Activated naive CD8-positive, alpha-beta T cell (primary cell): ENCODE measurements at regions not wholly inside any gene's neighbourhood (a gene's known extent, or its start where the extent isn't known, plus 50 kb on each side); places are given as distances from the start of the nearest gene placed in this dataset.

ENCODE experiments used
- H3K27ac Mint-ChIP-seq: one replicate; pipeline ENCODE4 v1.8.0; 2021; ENCODE audit warnings: mixed read lengths
- H3K27me3 Mint-ChIP-seq: one replicate; pipeline ENCODE4 v1.8.0; 2021; ENCODE audit warnings: mixed read lengths
- H3K36me3 Mint-ChIP-seq: one replicate; pipeline ENCODE4 v1.8.0; 2021; ENCODE audit warnings: mixed read lengths
- H3K4me1 Mint-ChIP-seq: one replicate; pipeline ENCODE4 v1.8.0; 2021; ENCODE audit warnings: low read depth, mixed read lengths
- H3K4me3 Mint-ChIP-seq: one replicate; pipeline ENCODE4 v1.8.0; 2021; ENCODE audit warnings: mild to moderate bottlenecking, mixed read lengths
- H3K9me3 Mint-ChIP-seq: one replicate; pipeline ENCODE4 v1.8.0; 2021; ENCODE audit warnings: low read depth, mixed read lengths

DNA sequence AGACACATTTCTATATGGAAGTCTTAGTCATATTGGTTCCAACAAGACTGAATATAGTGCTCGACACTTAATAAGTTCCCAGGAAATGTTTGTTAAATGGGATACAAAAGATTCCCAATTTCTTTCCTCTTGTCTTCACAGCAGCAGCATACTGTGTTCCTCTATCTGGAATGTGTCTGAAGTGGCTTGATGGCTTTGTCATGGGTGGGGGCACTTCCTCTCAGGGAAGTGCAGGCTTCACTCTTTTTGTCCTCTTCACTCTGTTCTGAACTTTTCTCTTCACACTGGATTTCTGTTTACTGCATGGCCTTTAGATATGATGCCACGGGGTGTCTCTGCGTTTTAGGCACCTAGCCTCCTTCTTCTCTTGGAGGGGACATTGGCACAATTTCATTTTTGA is 127.7 kb upstream of the C9orf72 start:
- no peak overlapping the region for H3K4me3 Mint-ChIP-seq
- no peaks in the 10 kb centered on the region for H3K4me1 Mint-ChIP-seq
- no peaks in the 10 kb centered on the region for H3K9me3 Mint-ChIP-seq

DNA sequence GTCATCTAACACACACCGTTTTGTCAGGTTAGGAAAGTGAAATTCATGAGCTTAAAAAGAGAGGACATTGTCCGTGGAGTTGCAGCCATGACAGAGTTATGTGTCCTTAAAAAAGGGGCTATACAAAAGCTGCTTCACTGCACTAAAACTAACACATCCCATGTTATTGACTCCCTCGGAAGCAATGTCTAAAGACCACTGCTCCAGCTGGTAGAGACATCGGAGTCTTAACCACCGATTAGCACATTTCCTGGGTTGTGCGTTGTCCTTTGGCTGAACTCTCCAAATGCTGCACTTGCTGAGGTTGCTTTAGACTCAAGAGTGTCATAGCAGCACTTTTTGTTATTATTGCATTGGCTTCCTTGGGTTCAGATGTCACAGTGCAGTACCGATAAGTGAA is 128.3 kb upstream of the C9orf72 start:
- Mint-ChIP-seq H3K4me3 (no peak overlapping the region), H3K36me3 (no peaks in the 10 kb centered on the region), H3K27ac (no peak overlapping the region), H3K27me3 (no peaks in the 10 kb centered on the region), H3K4me1 (no peaks in the 10 kb centered on the region), H3K9me3 (no peaks in the 10 kb centered on the region)

More for the DNA sequence above, 127.7 kb upstream of the C9orf72 start:
- no peaks in the 10 kb centered on the region for H3K36me3 Mint-ChIP-seq
- H3K27ac Mint-ChIP-seq: no peak overlapping the region
- H3K27me3 Mint-ChIP-seq: no peaks in the 10 kb centered on the region

DNA sequence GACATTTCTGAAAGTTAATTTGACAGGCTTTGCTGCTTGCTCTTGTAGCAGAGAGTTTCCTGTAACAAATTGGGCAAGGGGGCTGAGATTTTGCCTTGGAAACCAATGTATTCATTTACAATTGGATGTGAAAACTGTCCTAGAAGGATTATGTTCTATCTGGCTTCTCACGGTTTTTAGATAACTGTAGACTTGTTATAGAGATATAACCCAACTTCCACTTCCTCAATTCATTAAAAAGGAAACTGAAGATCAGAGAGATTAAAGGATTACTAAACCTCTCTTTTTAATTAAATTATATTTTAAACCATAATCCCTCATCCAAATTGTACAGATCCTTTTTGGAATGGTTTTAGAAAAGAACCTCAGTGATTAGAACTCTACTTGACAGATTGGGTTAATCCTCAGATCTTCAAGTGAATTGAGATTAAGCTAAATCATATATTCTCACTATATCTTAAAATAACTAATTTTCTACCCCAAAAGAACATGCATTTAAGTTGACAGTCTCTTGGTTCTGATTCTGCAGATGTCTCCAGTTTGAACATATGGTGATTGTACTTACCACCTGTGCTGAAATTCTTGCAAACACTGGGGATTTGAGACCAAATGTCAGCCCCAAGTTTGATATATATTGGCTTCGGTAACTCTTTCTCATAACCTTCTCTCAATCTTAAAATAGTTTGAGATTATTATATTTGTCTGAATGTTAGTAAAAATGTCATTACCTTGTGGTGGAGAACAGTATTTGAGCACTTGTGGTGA is 130.1 kb upstream of the C9orf72 start:
- Mint-ChIP-seq H3K9me3 (no peaks in the 10 kb centered on the region), H3K4me1 (no peaks in the 10 kb centered on the region), H3K27ac (no peak overlapping the region), H3K4me3 (no peak overlapping the region), H3K36me3 (no peaks in the 10 kb centered on the region), H3K27me3 (no peaks in the 10 kb centered on the region)

DNA sequence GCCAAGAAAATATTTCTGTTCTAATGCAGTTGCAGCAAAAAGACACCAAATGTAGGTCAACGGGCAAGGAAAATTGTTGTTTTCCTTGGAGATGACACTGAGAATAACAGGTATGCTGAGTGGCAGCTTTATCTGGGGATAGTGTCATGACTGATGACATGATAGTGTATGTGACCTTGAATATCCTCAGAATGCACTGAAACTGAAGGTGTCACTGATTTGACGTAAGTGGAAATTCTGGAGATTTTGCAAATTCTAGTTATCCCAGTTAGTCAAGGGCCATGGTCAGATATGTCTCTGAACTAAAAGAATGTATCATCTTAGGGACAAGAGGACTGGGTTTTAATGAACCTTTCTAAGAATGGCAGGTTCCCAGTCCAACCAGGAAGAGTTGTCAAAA is 138.0 kb upstream of the C9orf72 start:
- peaks cover 5% of the 10 kb centered on the region for H3K27me3 Mint-ChIP-seq
- H3K27ac Mint-ChIP-seq: no peak overlapping the region
- no peaks in the 10 kb centered on the region for H3K36me3 Mint-ChIP-seq
- H3K4me1 Mint-ChIP-seq: no peaks in the 10 kb centered on the region
- no peaks in the 10 kb centered on the region for H3K9me3 Mint-ChIP-seq
- H3K4me3 Mint-ChIP-seq: no peak overlapping the region

DNA sequence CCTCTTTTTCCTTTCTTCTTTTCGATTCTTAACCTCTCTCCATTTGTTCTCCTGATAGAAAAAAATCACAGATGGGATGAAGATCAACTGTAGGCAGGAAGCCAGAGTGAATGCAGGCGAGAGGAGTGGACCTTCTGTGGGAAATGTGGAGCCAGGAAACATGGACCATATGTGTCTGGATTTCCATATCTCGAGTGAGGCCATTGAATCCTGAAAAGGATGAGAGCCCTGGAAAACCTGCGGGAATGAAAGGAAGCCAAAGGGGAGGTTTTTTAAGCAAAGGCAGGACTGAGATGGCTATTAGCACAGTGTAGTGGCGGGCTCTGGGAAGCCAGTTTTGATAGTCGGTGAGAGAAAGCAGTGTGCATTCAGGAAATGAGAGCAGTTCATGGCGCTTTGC is 139.5 kb upstream of the C9orf72 start:
- peaks cover 5% of the 10 kb centered on the region for H3K27me3 Mint-ChIP-seq
- H3K4me3 Mint-ChIP-seq: no peak overlapping the region
- no peaks in the 10 kb centered on the region for H3K4me1 Mint-ChIP-seq
- no peak overlapping the region for H3K27ac Mint-ChIP-seq
- no peaks in the 10 kb centered on the region for H3K9me3 Mint-ChIP-seq
- H3K36me3 Mint-ChIP-seq: no peaks in the 10 kb centered on the region

DNA sequence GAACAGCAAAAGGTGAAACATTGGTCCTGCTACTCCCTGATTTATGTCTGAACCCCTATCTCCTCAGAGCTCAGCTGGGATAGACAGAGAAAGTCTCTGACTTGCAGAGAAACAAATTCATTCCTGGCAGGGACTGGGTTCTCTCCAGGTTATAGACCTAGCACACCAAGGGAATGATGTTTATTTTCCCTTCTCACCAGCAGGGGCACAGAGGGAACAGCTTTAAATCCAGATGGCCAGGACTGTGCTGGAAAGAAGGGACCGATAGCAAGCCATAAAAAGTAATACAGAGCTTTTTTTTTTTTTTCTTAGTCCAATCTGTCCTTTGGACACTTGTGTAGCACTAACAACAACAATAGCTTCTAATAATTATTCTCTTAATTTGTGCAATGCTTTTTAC is 141.1 kb upstream of the C9orf72 start:
- no peaks in the 10 kb centered on the region for H3K9me3 Mint-ChIP-seq
- no peaks in the 10 kb centered on the region for H3K36me3 Mint-ChIP-seq
- H3K27me3 Mint-ChIP-seq: peaks cover 5% of the 10 kb centered on the region
- H3K4me3 Mint-ChIP-seq: no peak overlapping the region
- H3K4me1 Mint-ChIP-seq: no peaks in the 10 kb centered on the region
- no peak overlapping the region for H3K27ac Mint-ChIP-seq

DNA sequence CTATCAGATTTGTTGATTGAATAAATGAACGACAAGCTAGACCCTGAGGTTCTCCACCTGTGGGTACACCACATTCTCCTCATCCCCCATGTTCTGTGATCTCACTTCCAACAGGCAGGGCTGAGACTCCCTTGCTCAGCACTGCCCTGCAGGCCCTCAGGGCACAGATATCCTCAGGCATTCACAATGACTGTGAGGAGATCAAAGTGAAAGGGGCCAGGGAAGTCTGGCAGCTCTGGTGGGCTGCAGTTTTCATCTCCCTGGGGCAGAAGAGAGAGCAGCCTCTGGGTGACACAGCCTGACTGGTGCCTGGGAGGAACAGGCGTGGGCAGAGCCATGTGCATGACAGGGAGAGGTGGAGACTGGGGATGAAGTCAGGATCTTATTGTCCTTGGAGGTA is 142.4 kb upstream of the C9orf72 start:
- Mint-ChIP-seq H3K27ac (no peak overlapping the region), H3K4me3 (no peak overlapping the region), H3K9me3 (no peaks in the 10 kb centered on the region), H3K36me3 (no peaks in the 10 kb centered on the region), H3K27me3 (peaks cover 2% of the 10 kb centered on the region), H3K4me1 (no peaks in the 10 kb centered on the region)

DNA sequence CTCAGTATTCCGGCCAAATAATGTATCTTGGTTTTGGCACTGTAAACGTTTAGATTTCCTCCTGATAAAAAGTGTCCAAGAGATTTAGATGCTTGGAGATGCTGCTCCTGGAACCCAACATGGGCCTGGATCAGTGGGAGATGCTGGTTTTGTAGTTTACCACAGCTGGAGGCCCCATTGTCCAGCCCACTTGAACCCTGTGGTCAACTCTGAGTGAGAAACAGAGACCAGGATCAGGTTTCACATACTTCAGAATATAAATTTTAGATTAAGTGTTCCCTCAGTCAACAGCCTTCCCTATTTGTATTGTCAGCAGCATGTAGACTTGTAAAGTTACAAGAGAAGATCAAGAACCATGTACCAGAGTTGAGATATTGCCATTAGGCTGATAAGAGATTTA is 144.7 kb upstream of the C9orf72 start:
- H3K4me1 Mint-ChIP-seq: no peaks in the 10 kb centered on the region
- H3K4me3 Mint-ChIP-seq: no peak overlapping the region

DNA sequence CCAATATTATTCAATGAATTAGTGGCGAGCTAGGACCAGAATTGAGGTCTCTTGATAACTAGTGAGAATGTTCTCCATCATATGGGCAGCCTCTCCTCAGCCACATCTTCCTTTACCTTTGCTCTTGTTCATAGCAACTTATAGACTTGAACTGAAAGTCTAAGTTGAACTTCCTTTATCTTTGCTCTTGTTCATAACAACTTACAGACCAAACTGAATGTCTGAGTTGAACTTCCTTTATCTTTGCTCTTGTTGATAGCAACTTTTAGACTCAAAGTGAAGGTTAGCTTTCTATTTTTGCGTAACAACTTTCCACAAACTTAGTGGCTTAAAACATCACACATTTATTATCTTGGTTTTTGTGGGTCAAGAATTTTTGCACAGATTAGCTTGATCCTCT is 146.4 kb upstream of the C9orf72 start:
- Mint-ChIP-seq H3K4me3 (no peak overlapping the region), H3K4me1 (no peaks in the 10 kb centered on the region), H3K27ac (no peak overlapping the region), H3K27me3 (peaks cover 9% of the 10 kb centered on the region), H3K36me3 (no peaks in the 10 kb centered on the region), H3K9me3 (no peaks in the 10 kb centered on the region)

More for the DNA sequence above, 144.7 kb upstream of the C9orf72 start:
- peaks cover 6% of the 10 kb centered on the region for H3K27me3 Mint-ChIP-seq
- no peak overlapping the region for H3K27ac Mint-ChIP-seq
- H3K9me3 Mint-ChIP-seq: no peaks in the 10 kb centered on the region
- H3K36me3 Mint-ChIP-seq: no peaks in the 10 kb centered on the region

DNA sequence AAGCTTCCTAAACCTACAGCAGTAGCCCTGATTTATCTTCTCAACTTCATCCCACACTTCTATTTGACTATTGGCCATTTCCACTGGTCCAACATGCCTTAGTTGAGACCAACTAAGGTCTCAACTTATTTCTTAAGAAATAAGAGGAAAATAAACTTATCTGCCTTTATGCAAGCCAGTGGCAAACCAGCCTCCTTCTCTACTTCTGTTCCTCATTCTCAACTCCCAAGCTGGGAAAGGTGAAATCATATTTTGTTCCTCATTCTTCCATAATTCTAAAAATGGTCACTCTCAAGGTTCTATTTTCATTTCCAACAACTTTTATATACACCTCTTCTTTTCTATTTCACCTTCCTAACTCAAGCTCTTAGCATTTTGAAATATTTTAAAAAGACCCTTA is 149.6 kb upstream of the C9orf72 start:
- Mint-ChIP-seq H3K27me3 (peaks cover 9% of the 10 kb centered on the region), H3K4me1 (no peaks in the 10 kb centered on the region), H3K36me3 (no peaks in the 10 kb centered on the region), H3K9me3 (no peaks in the 10 kb centered on the region), H3K4me3 (no peak overlapping the region), H3K27ac (no peak overlapping the region)

DNA sequence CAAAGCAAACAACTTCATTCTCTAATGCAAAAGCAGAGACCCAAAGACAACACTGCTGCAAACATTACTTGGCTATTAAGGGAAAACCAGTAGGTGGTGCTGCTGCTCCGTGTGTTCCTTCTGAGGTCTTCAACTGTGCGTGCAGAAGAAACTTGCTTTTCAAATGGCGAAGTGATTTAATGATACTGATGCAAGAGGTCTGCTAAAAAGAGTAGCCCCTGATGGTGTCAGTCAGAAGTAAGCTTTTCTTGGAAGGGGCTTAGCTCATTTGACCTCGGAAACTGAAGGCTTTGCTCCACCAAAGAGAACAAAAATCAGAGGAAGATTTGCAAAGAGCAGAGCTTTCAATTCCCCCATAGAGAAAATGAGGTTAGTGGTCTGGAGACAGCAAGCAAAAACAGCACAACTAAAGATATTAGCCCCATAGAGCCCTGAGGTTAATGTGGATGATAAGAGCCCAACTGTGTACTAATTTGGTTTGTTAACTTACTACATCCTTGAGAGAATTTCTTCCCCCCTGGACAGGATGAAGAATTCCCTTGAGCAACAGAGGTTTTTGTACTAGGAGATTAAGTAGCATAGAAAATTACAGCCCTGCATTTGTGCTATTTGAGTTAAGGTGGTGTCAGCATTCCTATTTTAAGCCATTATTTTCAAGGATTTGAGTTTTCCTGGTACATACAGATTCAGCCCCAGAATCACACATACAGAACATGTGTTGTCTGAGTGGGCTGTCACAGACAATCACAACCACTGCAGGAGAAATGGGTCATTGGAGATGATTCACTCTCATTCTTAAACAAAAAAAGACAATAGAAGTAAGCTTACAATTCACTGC is 153.2 kb upstream of the C9orf72 start:
- no peaks in the 10 kb centered on the region for H3K9me3 Mint-ChIP-seq
- peaks cover 7% of the 10 kb centered on the region for H3K27me3 Mint-ChIP-seq
- no peak overlapping the region for H3K4me3 Mint-ChIP-seq
- no peaks in the 10 kb centered on the region for H3K4me1 Mint-ChIP-seq
- no peak overlapping the region for H3K27ac Mint-ChIP-seq
- no peaks in the 10 kb centered on the region for H3K36me3 Mint-ChIP-seq

DNA sequence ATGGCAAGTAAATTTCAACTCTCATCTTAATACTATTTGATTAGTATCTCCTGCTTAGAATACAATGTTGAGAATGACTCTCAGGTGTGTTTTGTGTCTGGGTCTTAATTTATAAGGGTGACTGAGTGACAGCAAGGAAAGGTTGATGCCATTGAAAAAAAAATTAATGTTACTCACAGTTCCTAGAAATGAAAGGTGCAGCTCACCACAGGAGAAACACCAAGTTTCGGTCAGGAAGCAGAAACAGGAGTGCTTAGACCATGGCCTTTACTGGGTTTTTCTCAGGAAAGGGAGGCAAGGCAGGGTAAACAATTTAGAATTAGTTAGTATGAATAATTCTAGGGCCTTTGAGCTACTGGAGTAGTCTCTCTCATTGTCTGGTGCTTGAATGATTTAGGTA is 159.2 kb upstream of the C9orf72 start:
- H3K4me1 Mint-ChIP-seq: no peaks in the 10 kb centered on the region
- H3K36me3 Mint-ChIP-seq: no peaks in the 10 kb centered on the region
- peaks cover 2% of the 10 kb centered on the region for H3K27me3 Mint-ChIP-seq
- no peaks in the 10 kb centered on the region for H3K9me3 Mint-ChIP-seq
- H3K4me3 Mint-ChIP-seq: no peak overlapping the region
- no peak overlapping the region for H3K27ac Mint-ChIP-seq

DNA sequence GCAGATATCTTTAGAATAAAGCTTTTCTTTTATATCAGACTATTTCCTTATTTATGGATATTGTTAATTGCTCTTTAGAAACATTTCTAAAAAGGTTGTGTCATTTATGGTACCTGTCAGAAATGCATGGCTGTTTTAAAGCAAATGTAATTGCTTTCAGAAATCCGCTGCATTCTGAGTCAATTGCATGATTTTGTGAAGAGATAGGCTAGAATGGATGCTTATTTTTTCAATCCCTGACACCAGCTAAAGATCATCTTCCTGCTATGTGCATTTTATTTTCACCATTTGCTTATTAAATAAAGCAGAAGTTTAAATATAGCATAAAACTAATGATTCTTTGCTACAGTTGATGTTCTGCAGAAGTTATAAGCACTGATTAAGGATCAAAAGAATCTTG is 170.2 kb upstream of the C9orf72 start:
- no peak overlapping the region for H3K4me3 Mint-ChIP-seq
- peaks cover 16% of the 10 kb centered on the region for H3K27me3 Mint-ChIP-seq
- H3K27ac Mint-ChIP-seq: no peak overlapping the region
- H3K4me1 Mint-ChIP-seq: no peaks in the 10 kb centered on the region
- H3K9me3 Mint-ChIP-seq: peaks cover 12% of the 10 kb centered on the region
- H3K36me3 Mint-ChIP-seq: no peaks in the 10 kb centered on the region

DNA sequence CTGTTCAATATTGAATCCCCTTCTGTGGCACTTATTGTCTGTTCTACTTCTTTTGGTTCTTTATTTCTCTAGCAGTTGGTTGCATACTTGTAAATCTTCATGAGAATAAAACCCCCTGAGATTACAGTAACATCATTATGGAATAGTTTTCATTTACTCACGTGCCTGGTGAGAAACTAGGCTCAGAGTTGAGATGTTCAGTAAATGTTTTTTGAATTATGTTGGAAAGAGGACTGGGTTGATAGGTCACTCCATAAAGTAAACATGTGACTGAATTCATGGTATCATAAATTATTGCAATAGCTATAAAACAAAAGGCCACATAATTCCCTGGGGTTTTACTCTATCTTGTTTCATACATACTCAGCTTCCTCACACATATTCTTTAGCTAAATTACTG is 174.2 kb upstream of the C9orf72 start:
- Mint-ChIP-seq H3K36me3 (no peaks in the 10 kb centered on the region), H3K4me3 (no peak overlapping the region), H3K4me1 (no peaks in the 10 kb centered on the region), H3K9me3 (no peaks in the 10 kb centered on the region), H3K27me3 (peaks cover 7% of the 10 kb centered on the region), H3K27ac (no peak overlapping the region)

DNA sequence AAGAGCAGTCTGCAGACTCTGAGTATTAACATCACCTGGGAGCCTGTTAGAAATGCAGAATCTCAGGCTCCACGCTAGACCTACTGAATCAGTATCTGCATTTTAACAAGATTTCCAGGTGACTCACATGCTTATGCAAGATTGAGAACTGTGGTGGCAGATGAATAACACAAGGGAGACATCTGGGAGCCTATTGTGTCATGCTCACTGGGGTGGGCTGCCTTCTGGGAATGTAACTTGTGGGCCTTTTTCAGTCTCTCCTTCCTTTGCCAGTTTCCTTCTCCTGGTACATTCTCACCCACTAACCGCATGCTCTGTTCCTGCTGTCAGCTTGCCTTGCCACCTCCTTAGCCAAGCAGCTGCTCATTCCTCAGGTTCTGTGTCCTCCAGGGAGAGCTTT is 176.6 kb upstream of the C9orf72 start:
- Mint-ChIP-seq H3K4me1 (no peaks in the 10 kb centered on the region), H3K27ac (no peak overlapping the region), H3K27me3 (peaks cover 4% of the 10 kb centered on the region), H3K36me3 (no peaks in the 10 kb centered on the region), H3K9me3 (no peaks in the 10 kb centered on the region), H3K4me3 (no peak overlapping the region)
